ENCODE measurements at regions not wholly inside any gene's neighbourhood (a gene's known extent, or its start where the extent isn't known, plus 50 kb on each side); places are given as distances from the start of the nearest gene placed in this dataset.
A peak's percentile ranks its signal among the peaks of the same experiment; 100 is the strongest.

- Histone ChIP-seq H2BK12ac (ENCODE audit: low read length) (no peak overlapping the region), H3K27ac (replicated peaks; ENCODE audit: low read length) (no peak overlapping the region), H4K91ac (ENCODE audit: low read depth, low read length, poor library complexity) (no peak overlapping the region), H2AFZ (ENCODE audit: low read length) (no peak overlapping the region), H3K79me1 (ENCODE audit: low read depth, low read length) (no peaks in the 10 kb centered on the region), H2BK120ac (ENCODE audit: low read depth, low read length) (no peak overlapping the region), H2AK5ac (ENCODE audit: low read depth, low read length) (no peak overlapping the region), H3K4me2 (ENCODE audit: insufficient read depth, low read length, poor library complexity, severe bottlenecking) (no peak overlapping the region), H3K14ac (ENCODE audit: low read length) (no peak overlapping the region), H3K9ac (ENCODE audit: low read depth, low read length, poor library complexity) (no peak overlapping the region), H3K4me1 (ENCODE audit: control insufficient read depth in 2 of 2, insufficient read depth in 1 of 2, low read depth in 1 of 2, low read length in 2 of 2) (peaks cover 17 to 28% of the 10 kb centered on the region in 2 donors), H4K8ac (ENCODE audit: low read depth, low read length) (no peak overlapping the region), H3K9me3 (replicated peaks in 1 of 2; ENCODE audit: control insufficient read depth in 2 of 2, insufficient read depth in 1 of 2, low read depth in 1 of 2, low read length in 2 of 2) (no peaks in the 10 kb centered on the region), H3K18ac (ENCODE audit: low read length) (no peak overlapping the region), H3K4me3 (ENCODE audit: low read length in 2 of 2) (no peak overlapping the region), H3K23ac (ENCODE audit: low read depth, low read length, poor library complexity) (no peak overlapping the region), H2BK5ac (ENCODE audit: low read length) (no peak overlapping the region), H2BK15ac (ENCODE audit: low read length) (no peak overlapping the region), H3K4ac (ENCODE audit: low read length) (no peak overlapping the region), H3K36me3 (replicated peaks in 1 of 2; ENCODE audit: control insufficient read depth in 2 of 2, insufficient read depth in 2 of 2, low read length in 2 of 2) (no peaks in the 10 kb centered on the region), H3K27me3 (ENCODE audit: control insufficient read depth in 3 of 3, insufficient read depth in 3 of 3, low read depth in 1 of 3, low read length in 3 of 3) (no peaks in the 10 kb centered on the region)
- DNase-seq (ENCODE audit: low spot score) = no peak
- no CpG with 5 or more reads among the region's 3 CpGs for WGBS, 2 donors (ENCODE audit: extremely low coverage in 2 of 2, insufficient read length in 2 of 2, insufficient replicate concordance in 1 of 2)
Measured at GRCh38 chr14:100435459-100435858, 112.3 kb downstream of the SLC25A47 start.

- H4K91ac ChIP-seq (ENCODE audit: low read depth, low read length, poor library complexity) = peak overlapping the region; percentile 15
- no peaks in the 10 kb centered on the region for H3K36me3 ChIP-seq (replicated peaks in 1 of 2; ENCODE audit: control insufficient read depth in 2 of 2, insufficient read depth in 2 of 2, low read length in 2 of 2)
- H3K27me3 ChIP-seq (ENCODE audit: control insufficient read depth in 3 of 3, insufficient read depth in 3 of 3, low read depth in 1 of 3, low read length in 3 of 3) = no peaks in the 10 kb centered on the region
- no peak for DNase-seq (ENCODE audit: low spot score)
- H3K4ac ChIP-seq (ENCODE audit: low read length) = no peak overlapping the region
- no peak overlapping the region for H2BK5ac ChIP-seq (ENCODE audit: low read length)
- no peak overlapping the region for H3K4me2 ChIP-seq (ENCODE audit: insufficient read depth, low read length, poor library complexity, severe bottlenecking)
- H2AFZ ChIP-seq (ENCODE audit: low read length) = no peak overlapping the region
- H2AK5ac ChIP-seq (ENCODE audit: low read depth, low read length) = peak overlapping the region; percentile 17
- H2BK15ac ChIP-seq (ENCODE audit: low read length) = no peak overlapping the region
- H3K79me1 ChIP-seq (ENCODE audit: low read depth, low read length) = no peaks in the 10 kb centered on the region
- H2BK120ac ChIP-seq (ENCODE audit: low read depth, low read length) = no peak overlapping the region
- no peak overlapping the region for H3K18ac ChIP-seq (ENCODE audit: low read length)
- H3K27ac ChIP-seq (replicated peaks; ENCODE audit: low read length) = no peak overlapping the region
- no peak overlapping the region for H2BK12ac ChIP-seq (ENCODE audit: low read length)
- no peak overlapping the region for H3K9ac ChIP-seq (ENCODE audit: low read depth, low read length, poor library complexity)
- no peak overlapping the region for H4K8ac ChIP-seq (ENCODE audit: low read depth, low read length)
- no peak overlapping the region for H3K4me3 ChIP-seq (ENCODE audit: low read length in 2 of 2)
- H3K9me3 ChIP-seq (replicated peaks in 1 of 2; ENCODE audit: control insufficient read depth in 2 of 2, insufficient read depth in 1 of 2, low read depth in 1 of 2, low read length in 2 of 2) = no peaks in the 10 kb centered on the region
- peak overlapping the region; percentile 14 for H3K14ac ChIP-seq (ENCODE audit: low read length)
- WGBS, 2 donors (ENCODE audit: extremely low coverage in 2 of 2, insufficient read length in 2 of 2, insufficient replicate concordance in 1 of 2) = no CpG with 5 or more reads among the region's 7 CpGs
- H3K4me1 ChIP-seq (ENCODE audit: control insufficient read depth in 2 of 2, insufficient read depth in 1 of 2, low read depth in 1 of 2, low read length in 2 of 2) = peaks cover 20 to 31% of the 10 kb centered on the region in 2 donors
- no peak overlapping the region for H3K23ac ChIP-seq (ENCODE audit: low read depth, low read length, poor library complexity)
Measured at GRCh38 chr14:100436745-100437406, 113.7 kb downstream of the SLC25A47 start.

GRCh38 chr14:100438271-100438670, 115.1 kb downstream of the SLC25A47 start:
- no peak overlapping the region for H3K23ac ChIP-seq (ENCODE audit: low read depth, low read length, poor library complexity)
- DNase-seq (ENCODE audit: low spot score) = no peak

GRCh38 chr14:100438678-100439592, 115.8 kb downstream of the SLC25A47 start:
- no peak overlapping the region for H4K91ac ChIP-seq (ENCODE audit: low read depth, low read length, poor library complexity)
- H4K8ac ChIP-seq (ENCODE audit: low read depth, low read length) = no peak overlapping the region
- H3K4ac ChIP-seq (ENCODE audit: low read length) = no peak overlapping the region
- H3K4me2 ChIP-seq (ENCODE audit: insufficient read depth, low read length, poor library complexity, severe bottlenecking) = no peak overlapping the region
- H2BK15ac ChIP-seq (ENCODE audit: low read length) = no peak overlapping the region
- H3K14ac ChIP-seq (ENCODE audit: low read length) = no peak overlapping the region
- H3K9me3 ChIP-seq (replicated peaks in 1 of 2; ENCODE audit: control insufficient read depth in 2 of 2, insufficient read depth in 1 of 2, low read depth in 1 of 2, low read length in 2 of 2) = no peaks in the 10 kb centered on the region
- H3K27ac ChIP-seq (replicated peaks; ENCODE audit: low read length) = no peak overlapping the region
- no peak overlapping the region for H2BK120ac ChIP-seq (ENCODE audit: low read depth, low read length)
- DNase-seq (ENCODE audit: low spot score) = no peak
- no peak overlapping the region for H3K4me3 ChIP-seq (ENCODE audit: low read length in 2 of 2)
- H2BK12ac ChIP-seq (ENCODE audit: low read length) = no peak overlapping the region
- H3K4me1 ChIP-seq (ENCODE audit: control insufficient read depth in 2 of 2, insufficient read depth in 1 of 2, low read depth in 1 of 2, low read length in 2 of 2) = peaks cover 20 to 36% of the 10 kb centered on the region in 2 donors
- H3K23ac ChIP-seq (ENCODE audit: low read depth, low read length, poor library complexity) = no peak overlapping the region
- no peak overlapping the region for H2AK5ac ChIP-seq (ENCODE audit: low read depth, low read length)
- no peaks in the 10 kb centered on the region for H3K36me3 ChIP-seq (replicated peaks in 1 of 2; ENCODE audit: control insufficient read depth in 2 of 2, insufficient read depth in 2 of 2, low read length in 2 of 2)
- no peak overlapping the region for H2AFZ ChIP-seq (ENCODE audit: low read length)
- WGBS, 2 donors (ENCODE audit: extremely low coverage in 2 of 2, insufficient read length in 2 of 2, insufficient replicate concordance in 1 of 2) = no CpG with 5 or more reads among the region's 10 CpGs
- no peak overlapping the region for H3K18ac ChIP-seq (ENCODE audit: low read length)
- no peaks in the 10 kb centered on the region for H3K27me3 ChIP-seq (ENCODE audit: control insufficient read depth in 3 of 3, insufficient read depth in 3 of 3, low read depth in 1 of 3, low read length in 3 of 3)
- H2BK5ac ChIP-seq (ENCODE audit: low read length) = no peak overlapping the region
- H3K9ac ChIP-seq (ENCODE audit: low read depth, low read length, poor library complexity) = no peak overlapping the region
- H3K79me1 ChIP-seq (ENCODE audit: low read depth, low read length) = no peaks in the 10 kb centered on the region

More at GRCh38 chr14:100438271-100438670, 115.1 kb downstream of the SLC25A47 start:
- Histone ChIP-seq H3K9me3 (replicated peaks in 1 of 2; ENCODE audit: control insufficient read depth in 2 of 2, insufficient read depth in 1 of 2, low read depth in 1 of 2, low read length in 2 of 2) (no peaks in the 10 kb centered on the region), H2BK5ac (ENCODE audit: low read length) (no peak overlapping the region), H3K4me3 (ENCODE audit: low read length in 2 of 2) (no peak overlapping the region), H2AK5ac (ENCODE audit: low read depth, low read length) (no peak overlapping the region), H2BK12ac (ENCODE audit: low read length) (no peak overlapping the region), H4K8ac (ENCODE audit: low read depth, low read length) (no peak overlapping the region), H3K14ac (ENCODE audit: low read length) (no peak overlapping the region), H3K4ac (ENCODE audit: low read length) (no peak overlapping the region), H3K27ac (replicated peaks; ENCODE audit: low read length) (no peak overlapping the region), H3K4me1 (ENCODE audit: control insufficient read depth in 2 of 2, insufficient read depth in 1 of 2, low read depth in 1 of 2, low read length in 2 of 2) (peaks cover 20 to 34% of the 10 kb centered on the region in 2 donors), H3K36me3 (replicated peaks in 1 of 2; ENCODE audit: control insufficient read depth in 2 of 2, insufficient read depth in 2 of 2, low read length in 2 of 2) (no peaks in the 10 kb centered on the region), H3K18ac (ENCODE audit: low read length) (no peak overlapping the region), H2BK15ac (ENCODE audit: low read length) (no peak overlapping the region), H2BK120ac (ENCODE audit: low read depth, low read length) (no peak overlapping the region), H4K91ac (ENCODE audit: low read depth, low read length, poor library complexity) (no peak overlapping the region), H2AFZ (ENCODE audit: low read length) (no peak overlapping the region), H3K4me2 (ENCODE audit: insufficient read depth, low read length, poor library complexity, severe bottlenecking) (no peak overlapping the region), H3K27me3 (ENCODE audit: control insufficient read depth in 3 of 3, insufficient read depth in 3 of 3, low read depth in 1 of 3, low read length in 3 of 3) (no peaks in the 10 kb centered on the region), H3K79me1 (ENCODE audit: low read depth, low read length) (no peaks in the 10 kb centered on the region), H3K9ac (ENCODE audit: low read depth, low read length, poor library complexity) (no peak overlapping the region)
- no CpG with 5 or more reads among the region's 5 CpGs for WGBS, 2 donors (ENCODE audit: extremely low coverage in 2 of 2, insufficient read length in 2 of 2, insufficient replicate concordance in 1 of 2)

Measured in neuronal stem cell (in vitro differentiated cells).